ENCODE measurements at regions not wholly inside any gene's neighbourhood (a gene's known extent, or its start where the extent isn't known, plus 50 kb on each side); places are given as distances from the start of the nearest gene placed in this dataset.

- no peak for TF ChIP-seq EZH2 (IDR thresholded peaks at IDR 0.05)
- no peak for TF ChIP-seq POLR2AphosphoS5 (IDR thresholded peaks at IDR 0.05; ENCODE audit: low read depth, low read length)
- TF ChIP-seq POLR2A (IDR thresholded peaks at IDR 0.05; ENCODE audit: borderline replicate concordance, extremely low read depth, insufficient read depth, insufficient read length) = no peak
- TF ChIP-seq, protein P1, sequence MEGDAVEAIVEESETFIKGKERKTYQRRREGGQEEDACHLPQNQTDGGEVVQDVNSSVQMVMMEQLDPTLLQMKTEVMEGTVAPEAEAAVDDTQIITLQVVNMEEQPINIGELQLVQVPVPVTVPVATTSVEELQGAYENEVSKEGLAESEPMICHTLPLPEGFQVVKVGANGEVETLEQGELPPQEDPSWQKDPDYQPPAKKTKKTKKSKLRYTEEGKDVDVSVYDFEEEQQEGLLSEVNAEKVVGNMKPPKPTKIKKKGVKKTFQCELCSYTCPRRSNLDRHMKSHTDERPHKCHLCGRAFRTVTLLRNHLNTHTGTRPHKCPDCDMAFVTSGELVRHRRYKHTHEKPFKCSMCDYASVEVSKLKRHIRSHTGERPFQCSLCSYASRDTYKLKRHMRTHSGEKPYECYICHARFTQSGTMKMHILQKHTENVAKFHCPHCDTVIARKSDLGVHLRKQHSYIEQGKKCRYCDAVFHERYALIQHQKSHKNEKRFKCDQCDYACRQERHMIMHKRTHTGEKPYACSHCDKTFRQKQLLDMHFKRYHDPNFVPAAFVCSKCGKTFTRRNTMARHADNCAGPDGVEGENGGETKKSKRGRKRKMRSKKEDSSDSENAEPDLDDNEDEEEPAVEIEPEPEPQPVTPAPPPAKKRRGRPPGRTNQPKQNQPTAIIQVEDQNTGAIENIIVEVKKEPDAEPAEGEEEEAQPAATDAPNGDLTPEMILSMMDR (IDR thresholded peaks at IDR 0.05 in 2 of 3, conservative IDR thresholded peaks at IDR 0.05 in 1 of 3; ENCODE audit: borderline replicate concordance in 1 of 3, insufficient read depth in 1 of 3, low read depth in 2 of 3, low read length in 2 of 3) = no peak
- TF ChIP-seq EGR1 (IDR thresholded peaks at IDR 0.05; ENCODE audit: low read depth) = no peak
- no peak for TF ChIP-seq ZFX (IDR thresholded peaks at IDR 0.05)
- TF ChIP-seq FOSL1 (IDR thresholded peaks at IDR 0.05; ENCODE audit: low read depth) = no peak
- TF ChIP-seq REST (IDR thresholded peaks at IDR 0.05; ENCODE audit: low read depth) = no peak
- no peak for TF ChIP-seq ELF1 (IDR thresholded peaks at IDR 0.05; ENCODE audit: borderline replicate concordance, low read depth)
- TF ChIP-seq YY1 (IDR thresholded peaks at IDR 0.05; ENCODE audit: extremely low read depth, insufficient replicate concordance, low read depth, low read length) = no peak
- no peak for TF ChIP-seq RAD21 (IDR thresholded peaks at IDR 0.05; ENCODE audit: low read depth)
- TF ChIP-seq EZH2phosphoT487 (IDR thresholded peaks at IDR 0.05; ENCODE audit: borderline replicate concordance) = no peak
Observed at GRCh38 chr22:25383892-25384291, 164.5 kb downstream of the CRYBB2 start.
